ENCODE measurements at regions not wholly inside any gene's neighbourhood (a gene's known extent, or its start where the extent isn't known, plus 50 kb on each side); places are given as distances from the start of the nearest gene placed in this dataset.

- Histone ChIP-seq H3K4me1 (no peaks in the 10 kb centered on the region), H3K36me3 (no peaks in the 10 kb centered on the region), H3K4me3 (no peak overlapping the region), H3K9me3 (peaks cover 0 to 6% (median 0%) of the 10 kb centered on the region in 11 donors), H3K27ac (no peak overlapping the region), H3K27me3 (peaks cover 0 to 8% (median 0%) of the 10 kb centered on the region in 7 donors)
- intact Hi-C loops (cut with DNase I): no loop called here
- DNase-seq (no peak), ATAC-seq (peak in 3 of 8 donors; percentile 51 to 58 (median 54))
- 61 to 63% methylated on average over 3 of the region's 3 CpGs for WGBS, 2 donors
- no peak for TF ChIP-seq CTCF (IDR thresholded peaks at IDR 0.05)
These were observed 138.5 kb upstream of the ARPP21 start for GRCh38 chr3:35500641-35501350.

GRCh38 chr3:35502699-35503098 lies 136.6 kb upstream of the ARPP21 start:
- no peaks in the 10 kb centered on the region for H3K4me1 ChIP-seq
- peaks cover 0 to 8% (median 0%) of the 10 kb centered on the region in 7 donors for H3K27me3 ChIP-seq
- no peak for DNase-seq
- H3K36me3 ChIP-seq: no peaks in the 10 kb centered on the region
- no peak for ATAC-seq
- no peak overlapping the region for H3K4me3 ChIP-seq
- no peak for TF ChIP-seq CTCF (IDR thresholded peaks at IDR 0.05)
- H3K27ac ChIP-seq: no peak overlapping the region
- H3K9me3 ChIP-seq: peaks cover 0 to 6% (median 0%) of the 10 kb centered on the region in 11 donors
- intact Hi-C loops (cut with DNase I): no loop called here

GRCh38 chr3:35505181-35505580 lies 134.1 kb upstream of the ARPP21 start:
- no peak for ATAC-seq
- WGBS, 2 donors: 25 to 29% methylated on average over 7 of the region's 7 CpGs
- DNase-seq: no peak
- Histone ChIP-seq H3K27ac (no peak overlapping the region), H3K36me3 (no peaks in the 10 kb centered on the region), H3K9me3 (peaks cover 0 to 9% (median 0%) of the 10 kb centered on the region in 11 donors), H3K4me1 (no peaks in the 10 kb centered on the region), H3K4me3 (no peak overlapping the region), H3K27me3 (no peaks in the 10 kb centered on the region)
- intact Hi-C loops (cut with DNase I): no loop called here
- TF ChIP-seq CTCF (IDR thresholded peaks at IDR 0.05): no peak

- Histone ChIP-seq H3K27me3 (no peaks in the 10 kb centered on the region), H3K4me1 (no peaks in the 10 kb centered on the region), H3K27ac (no peak overlapping the region), H3K9me3 (peaks cover 0 to 9% (median 0%) of the 10 kb centered on the region in 11 donors), H3K36me3 (no peaks in the 10 kb centered on the region), H3K4me3 (no peak overlapping the region)
- DNase-seq (no peak), ATAC-seq (no peak)
- no peak for TF ChIP-seq CTCF (IDR thresholded peaks at IDR 0.05)
- WGBS, 2 donors: 94 to 96% methylated on average over 3 of the region's 3 CpGs
- intact Hi-C loops (cut with DNase I): no loop called here
These were observed 133.6 kb upstream of the ARPP21 start for GRCh38 chr3:35505772-35506171.

Data from heart right ventricle (tissue), 16 donors.